GM12891 (cell line): ENCODE measurements at regions not wholly inside any gene's neighbourhood (a gene's known extent, or its start where the extent isn't known, plus 50 kb on each side); places are given as distances from the start of the nearest gene placed in this dataset.
"Not testable (repeated sequence)": the region's sequence is repeated elsewhere in the genome, so short reads cannot be mapped to it uniquely, and the experiment has no call there.

ENCODE experiments used
- DNase-seq: peaks from one replicate; pipeline ENCODE4 v3.0.0; 2011; ENCODE audit warnings: low spot score; ENCODE audit not compliant: insufficient read length
- FAIRE-seq: peaks from 2 replicates; lab custom pipeline; 2011; peaks lifted over from hg19 to GRCh38; lab: Jason Lieb, UNC
- PAX5 ChIP-seq: IDR thresholded peaks from 2 replicates; pipeline ENCODE4 v1.6.1; 2011; ENCODE audit warnings: low read length, moderate library complexity, mild to moderate bottlenecking; ENCODE audit not compliant: insufficient read depth, severe bottlenecking
- POLR2A ChIP-seq: IDR thresholded peaks from 2 replicates; pipeline ENCODE4 v1.6.1; 2011; ENCODE audit warnings: low read depth, low read length, control low read depth
- POLR2AphosphoS5 ChIP-seq: IDR thresholded peaks from 2 replicates; pipeline ENCODE4 v1.6.1; 2011; ENCODE audit warnings: low read depth, low read length, control low read depth
- POU2F2 ChIP-seq: IDR thresholded peaks from 2 replicates; pipeline ENCODE4 v1.6.1; 2011; ENCODE audit warnings: low read depth, mild to moderate bottlenecking, control low read depth, low read length, moderate library complexity
- SPI1 ChIP-seq: IDR thresholded peaks from 2 replicates; pipeline ENCODE4 v1.6.1; 2011; ENCODE audit warnings: low read depth, low read length, control low read depth
- TAF1 ChIP-seq: IDR thresholded peaks from 2 replicates; pipeline ENCODE4 v1.6.1; 2011; ENCODE audit warnings: low read depth, low read length, control low read depth

DNA sequence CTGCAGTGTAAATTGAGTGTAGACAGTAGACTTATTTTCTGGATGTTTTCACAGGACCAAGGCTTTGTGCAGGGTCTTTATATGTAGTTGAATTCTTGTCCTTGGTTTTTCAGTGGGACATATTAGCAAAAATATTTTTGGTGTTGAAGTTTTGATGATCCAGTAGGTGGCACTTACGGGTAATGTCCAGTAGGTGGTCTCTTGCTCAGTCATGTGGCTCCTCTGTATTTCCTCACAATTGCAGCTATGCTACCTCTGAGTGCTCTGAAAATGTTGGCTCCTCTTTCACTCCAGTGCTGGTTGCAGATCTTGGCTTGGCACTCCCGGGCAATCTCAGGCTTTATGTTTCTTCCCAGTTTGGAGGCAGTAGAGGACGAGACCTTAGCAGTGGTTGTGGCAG is 419.8 kb upstream of the AMOT start:
- no peak for TF ChIP-seq POU2F2
- no peak for TF ChIP-seq SPI1
- no peak for TF ChIP-seq PAX5
- no peak for TF ChIP-seq POLR2AphosphoS5
- TF ChIP-seq POLR2A, result no peak
- no peak for TF ChIP-seq TAF1
- DNase-seq (no peak), FAIRE-seq (no peak)

DNA sequence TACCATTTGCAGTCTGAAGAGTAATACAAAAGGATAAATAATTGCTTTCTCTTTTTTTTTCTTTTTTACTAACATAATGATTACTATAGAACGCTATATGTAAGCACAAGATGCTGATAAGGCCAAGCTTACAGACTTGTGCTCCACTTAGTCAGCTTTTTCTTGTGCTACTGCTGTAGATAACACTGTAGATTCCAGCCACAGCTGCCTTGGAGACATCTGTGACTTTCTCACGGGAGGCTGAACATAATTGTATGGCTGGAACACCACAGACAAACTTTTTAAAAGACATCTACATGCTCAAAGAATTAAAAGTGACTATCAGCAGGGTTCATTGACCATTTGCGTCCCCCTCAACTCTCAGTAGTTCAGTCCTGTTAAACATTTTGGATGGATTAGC is 381.7 kb upstream of the AMOT start:
- DNase-seq, result no peak
- FAIRE-seq, result no peak
- TF ChIP-seq POLR2AphosphoS5, result no peak
- no peak for TF ChIP-seq TAF1
- no peak for TF ChIP-seq PAX5
- TF ChIP-seq POLR2A, result no peak
- no peak for TF ChIP-seq SPI1
- TF ChIP-seq POU2F2, result no peak

DNA sequence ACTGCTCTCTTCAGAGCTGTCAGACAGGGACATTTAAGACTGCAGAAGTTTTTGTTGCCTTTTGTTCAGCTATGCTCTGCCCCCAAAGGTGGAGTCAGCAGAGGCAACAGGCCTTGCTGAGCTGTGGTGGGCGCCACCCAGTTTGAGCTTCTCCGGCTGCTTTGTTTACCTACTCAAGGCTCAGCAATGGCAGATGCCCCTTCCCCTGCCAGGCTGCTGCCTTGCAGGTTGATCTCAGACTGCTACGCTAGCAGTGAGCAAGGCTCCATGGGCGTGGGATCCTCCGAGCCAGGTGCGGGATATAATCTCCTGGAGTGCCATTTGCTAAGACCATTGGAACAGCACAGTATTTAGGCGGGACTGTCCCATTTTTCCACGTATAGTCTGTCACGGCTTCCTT is 371.4 kb upstream of the AMOT start:
- TF ChIP-seq POLR2A (no peak), SPI1 (no peak), TAF1 (no peak), POLR2AphosphoS5 (no peak), POU2F2 (no peak), PAX5 (no peak)
- FAIRE-seq (no peak), DNase-seq (no peak)

DNA sequence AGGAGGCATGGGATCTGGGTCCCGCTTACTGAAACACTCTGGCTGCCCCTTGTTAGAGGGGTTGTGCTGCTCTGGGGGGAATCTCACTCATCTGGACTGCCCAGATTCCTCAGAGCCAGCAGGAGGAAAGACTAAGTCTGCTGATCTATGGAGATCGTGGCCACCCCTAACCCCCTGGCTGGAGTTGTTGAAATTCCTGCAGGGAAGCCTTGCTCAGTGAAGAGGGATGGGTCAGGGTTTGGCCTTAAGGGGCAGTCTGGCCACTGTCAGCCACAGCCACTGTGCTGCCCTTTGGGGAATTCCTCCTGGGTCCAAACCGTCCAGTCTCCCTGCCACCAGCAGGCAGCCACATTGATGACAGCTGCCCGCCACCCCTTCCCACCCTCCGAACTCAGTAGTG is 362.0 kb upstream of the AMOT start:
- TF ChIP-seq POLR2AphosphoS5, result no peak
- no peak for TF ChIP-seq SPI1
- TF ChIP-seq POLR2A, result no peak
- no peak for TF ChIP-seq PAX5
- no peak for TF ChIP-seq TAF1
- TF ChIP-seq POU2F2, result no peak
- FAIRE-seq (no peak), DNase-seq (no peak)

DNA sequence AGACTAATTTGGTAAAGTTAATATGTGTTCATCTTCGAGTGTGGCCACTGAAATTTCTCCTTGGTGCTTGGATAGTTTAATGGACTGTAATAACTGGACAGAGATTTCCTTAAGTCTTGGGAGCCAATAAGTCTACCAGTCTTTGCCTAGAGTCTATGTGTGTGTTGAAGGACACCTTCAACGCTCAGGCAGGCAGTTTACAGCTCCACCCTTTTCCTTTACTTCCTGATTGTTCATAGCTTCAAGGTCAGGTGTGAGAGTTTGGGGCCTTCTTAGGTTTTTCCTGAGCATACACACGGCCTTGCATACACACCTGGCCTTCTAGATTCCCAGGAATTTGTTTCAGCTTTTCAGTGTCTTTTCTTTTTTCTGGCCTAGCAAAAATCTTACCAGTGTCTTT is 355.3 kb upstream of the AMOT start:
- DNase-seq (no peak), FAIRE-seq (no peak)
- TF ChIP-seq POU2F2, result no peak
- no peak for TF ChIP-seq POLR2A
- TF ChIP-seq POLR2AphosphoS5, result no peak
- no peak for TF ChIP-seq PAX5

DNA sequence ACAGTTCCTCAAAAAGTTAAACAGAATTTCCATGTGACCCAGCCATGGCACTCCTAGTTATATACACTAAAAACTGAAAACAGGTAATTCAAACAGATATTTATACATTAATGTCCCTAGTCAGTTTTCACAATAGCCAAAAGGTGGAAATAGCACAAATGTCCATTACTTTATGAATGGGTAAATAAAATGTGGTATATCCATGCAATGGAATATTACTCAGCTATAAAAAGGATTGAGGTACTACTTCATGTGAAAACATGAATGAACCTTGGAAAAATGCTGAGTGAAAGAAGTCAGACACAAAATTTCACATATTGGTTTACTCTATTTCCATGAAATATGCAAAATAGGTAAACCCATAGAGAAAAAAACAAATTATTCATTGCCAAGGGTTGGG is 351.8 kb upstream of the AMOT start:
- TF ChIP-seq TAF1, result no peak
- TF ChIP-seq SPI1, result no peak
- no peak for TF ChIP-seq POLR2A
- no peak for TF ChIP-seq POU2F2
- TF ChIP-seq POLR2AphosphoS5, result no peak
- no peak for TF ChIP-seq PAX5
- DNase-seq (no peak), FAIRE-seq (no peak)

DNA sequence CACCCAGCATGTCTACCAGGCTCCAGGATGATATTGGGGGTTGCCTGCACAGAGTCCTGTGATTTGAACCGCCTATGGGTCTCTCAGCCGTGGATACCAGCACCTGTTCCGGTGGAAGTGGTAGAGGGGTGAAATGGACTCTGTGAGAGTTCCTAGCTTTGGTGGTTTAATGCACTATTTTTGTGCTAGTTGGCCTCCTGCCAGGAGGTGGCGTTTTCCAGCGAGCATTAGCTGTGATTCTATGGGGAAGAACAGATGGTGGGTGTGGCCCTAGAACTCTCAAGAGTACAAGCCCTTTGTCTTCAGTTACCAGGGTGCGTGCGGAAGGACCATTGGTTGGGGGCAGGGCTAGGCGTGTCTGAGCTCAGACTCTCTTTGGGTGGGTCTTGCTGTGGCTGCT is 316.9 kb upstream of the AMOT start:
- TF ChIP-seq TAF1, result no peak
- TF ChIP-seq POLR2A, result no peak
- TF ChIP-seq PAX5, result no peak
- no peak for TF ChIP-seq SPI1
- TF ChIP-seq POLR2AphosphoS5, result no peak
- TF ChIP-seq POU2F2, result no peak

DNA sequence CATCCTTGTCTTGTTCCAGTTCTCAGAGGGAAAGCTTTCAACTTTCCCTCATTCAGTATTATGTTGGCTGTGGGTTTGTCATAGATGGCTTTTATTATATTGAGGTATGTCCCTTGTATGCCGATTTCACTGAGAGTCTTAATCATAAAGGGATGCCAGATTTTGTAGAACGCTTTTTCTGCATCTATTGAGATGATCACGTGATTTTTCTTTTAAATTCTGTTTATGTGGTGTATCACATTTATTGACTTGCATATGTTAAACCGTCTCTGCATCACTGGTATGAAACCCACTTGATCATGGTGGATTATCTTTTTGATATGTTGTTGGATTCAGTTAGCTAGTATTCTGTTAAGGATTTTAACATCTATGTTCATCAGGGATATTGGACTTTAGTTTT is 313.7 kb upstream of the AMOT start:
- not testable (repeated sequence) for FAIRE-seq, DNase-seq

More for the DNA sequence above, 316.9 kb upstream of the AMOT start:
- DNase-seq (no peak), FAIRE-seq (no peak)

DNA sequence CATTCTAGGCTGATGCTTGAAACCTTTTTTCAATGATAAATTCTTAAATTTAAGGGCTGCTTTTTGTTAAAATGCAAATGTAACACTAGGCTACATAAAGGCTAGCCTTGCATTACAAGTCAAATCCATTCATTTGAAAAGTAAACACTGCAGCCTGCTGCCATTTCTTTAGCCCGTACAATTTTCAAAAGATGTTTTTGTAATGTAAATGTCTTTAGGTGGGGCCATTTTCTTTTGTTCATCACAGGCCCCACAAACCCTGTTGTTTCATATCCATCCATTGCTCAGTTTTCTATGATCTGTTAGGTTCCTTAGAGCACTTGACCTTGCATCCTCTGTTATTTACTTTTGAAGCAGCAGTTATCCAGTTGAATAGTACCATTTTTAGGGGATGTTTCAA is 296.2 kb upstream of the AMOT start:
- no peak for TF ChIP-seq TAF1
- TF ChIP-seq SPI1, result no peak
- no peak for TF ChIP-seq POU2F2
- TF ChIP-seq POLR2A, result no peak
- TF ChIP-seq PAX5, result no peak
- no peak for TF ChIP-seq POLR2AphosphoS5
- no peak for DNase-seq
- FAIRE-seq, result no peak

DNA sequence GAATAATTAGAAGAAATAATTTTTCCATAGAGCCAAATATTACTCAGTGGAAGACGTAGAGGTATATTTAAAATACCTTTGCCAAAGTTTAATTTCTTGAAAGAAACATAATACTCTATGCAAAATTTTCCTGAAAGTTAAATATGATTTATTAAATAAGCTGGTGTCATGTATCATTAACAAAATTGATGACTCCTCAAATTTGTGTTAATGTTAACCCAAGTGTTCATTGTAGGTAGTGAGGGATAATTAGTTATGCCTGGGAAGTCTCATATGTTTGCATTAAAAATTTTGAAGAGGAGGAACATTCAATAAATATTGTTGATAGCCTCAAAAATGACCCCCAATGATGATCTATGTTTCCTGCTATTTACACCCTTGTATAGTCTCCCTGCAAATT is 292.7 kb upstream of the AMOT start:
- TF ChIP-seq PAX5 (no peak), TAF1 (no peak), POLR2A (no peak), POU2F2 (no peak), SPI1 (no peak), POLR2AphosphoS5 (no peak)
- no peak for DNase-seq
- FAIRE-seq, result no peak

DNA sequence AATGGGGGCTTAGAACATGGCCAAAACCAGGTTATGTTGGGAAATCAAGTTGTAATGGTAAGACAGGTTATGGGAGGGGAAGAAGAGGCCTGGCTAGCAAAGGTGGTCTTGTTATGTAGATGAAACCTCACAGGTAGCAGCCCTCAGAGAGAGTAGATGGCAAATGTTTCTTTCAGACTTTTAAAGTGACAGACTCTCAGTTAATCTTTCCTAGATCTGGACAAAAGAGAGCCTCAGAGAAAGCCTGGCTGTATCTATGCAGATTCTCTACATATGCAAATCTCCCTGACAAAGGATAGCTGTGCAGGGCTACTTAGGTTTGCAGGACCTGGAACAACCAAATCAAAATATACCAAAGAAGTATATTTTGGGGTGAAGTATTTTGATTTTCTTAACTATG is 284.1 kb upstream of the AMOT start:
- FAIRE-seq, result no peak
- DNase-seq, result no peak
- TF ChIP-seq POLR2AphosphoS5, result no peak
- no peak for TF ChIP-seq TAF1
- TF ChIP-seq POU2F2, result no peak
- no peak for TF ChIP-seq POLR2A
- no peak for TF ChIP-seq PAX5
- no peak for TF ChIP-seq SPI1
